DND-41 (cell line): ENCODE measurements at regions not wholly inside any gene's neighbourhood (a gene's known extent, or its start where the extent isn't known, plus 50 kb on each side); places are given as distances from the start of the nearest gene placed in this dataset.

Experiments
- CTCF ChIP-seq: IDR thresholded peaks from 2 replicates; pipeline ENCODE4 v1.5.1; 2012; ENCODE audit warnings: borderline replicate concordance, low read length, moderate library complexity, mild to moderate bottlenecking; ENCODE audit not compliant: poor library complexity, severe bottlenecking; ENCODE audit errors: extremely low read depth
- EZH2 ChIP-seq: IDR thresholded peaks from 3 replicates; pipeline ENCODE4 v1.6.1; 2012; ENCODE audit warnings: borderline replicate concordance, low read depth, mild to moderate bottlenecking, moderate library complexity, low read length, inconsistent platforms; ENCODE audit not compliant: severe bottlenecking

GRCh38 chr17:72299100-72299499 lies 178.3 kb downstream of the SOX9 start:
- TF ChIP-seq CTCF, result no peak
- no peak for TF ChIP-seq EZH2
